GM19035 (cell line): ENCODE measurements at regions not wholly inside any gene's neighbourhood (a gene's known extent, or its start where the extent isn't known, plus 50 kb on each side); places are given as distances from the start of the nearest gene placed in this dataset.
A peak's percentile ranks its signal among the peaks of the same experiment; 100 is the strongest.

Experiments used
- ATAC-seq: cut with Tn5 transposase; IDR thresholded peaks from one replicate; pipeline ENCODE4 v1.9.1; 2021; ENCODE audit not compliant: unreplicated experiment

- no peak for ATAC-seq
Observed at GRCh38 chr15:38646716-38647115, 82.1 kb upstream of the RASGRP1 start.

GRCh38 chr15:38647683-38648082 is 83.1 kb upstream of the RASGRP1 start:
- ATAC-seq = no peak

- ATAC-seq = no peak
Observed at GRCh38 chr15:38648121-38648843, 83.7 kb upstream of the RASGRP1 start.

GRCh38 chr15:38650384-38650783 is 85.8 kb upstream of the RASGRP1 start:
- no peak for ATAC-seq

GRCh38 chr15:38650936-38651327 is 86.3 kb upstream of the RASGRP1 start:
- ATAC-seq = no peak

GRCh38 chr15:38651328-38652038 is 86.9 kb upstream of the RASGRP1 start:
- ATAC-seq = no peak

- ATAC-seq = no peak
Observed at GRCh38 chr15:38652183-38652794, 87.7 kb upstream of the RASGRP1 start.

- no peak for ATAC-seq
Observed at GRCh38 chr15:38652998-38653397, 88.4 kb upstream of the RASGRP1 start.

GRCh38 chr15:38658431-38658830 is 93.8 kb upstream of the RASGRP1 start:
- no peak for ATAC-seq

GRCh38 chr15:38660738-38661137 is 96.1 kb upstream of the RASGRP1 start:
- no peak for ATAC-seq

GRCh38 chr15:38662033-38662802 is 97.6 kb upstream of the RASGRP1 start:
- no peak for ATAC-seq

GRCh38 chr15:38662805-38663204 is 98.2 kb upstream of the RASGRP1 start:
- ATAC-seq = no peak

GRCh38 chr15:38665586-38666305 is 101.1 kb upstream of the RASGRP1 start:
- ATAC-seq = no peak

GRCh38 chr15:38666865-38667510 is 102.4 kb upstream of the RASGRP1 start:
- ATAC-seq = no peak

GRCh38 chr15:38667890-38668850 is 103.6 kb upstream of the RASGRP1 start:
- ATAC-seq = no peak

- ATAC-seq = no peak
Observed at GRCh38 chr15:38668898-38669391, 104.3 kb upstream of the RASGRP1 start.

- ATAC-seq = peak; percentile 39
Observed at GRCh38 chr15:38670128-38671005, 105.8 kb upstream of the RASGRP1 start.

GRCh38 chr15:38671006-38671387 is 106.4 kb upstream of the RASGRP1 start:
- peak; percentile 3 for ATAC-seq
